ENCODE measurements at regions not wholly inside any gene's neighbourhood (a gene's known extent, or its start where the extent isn't known, plus 50 kb on each side); places are given as distances from the start of the nearest gene placed in this dataset.

DNA sequence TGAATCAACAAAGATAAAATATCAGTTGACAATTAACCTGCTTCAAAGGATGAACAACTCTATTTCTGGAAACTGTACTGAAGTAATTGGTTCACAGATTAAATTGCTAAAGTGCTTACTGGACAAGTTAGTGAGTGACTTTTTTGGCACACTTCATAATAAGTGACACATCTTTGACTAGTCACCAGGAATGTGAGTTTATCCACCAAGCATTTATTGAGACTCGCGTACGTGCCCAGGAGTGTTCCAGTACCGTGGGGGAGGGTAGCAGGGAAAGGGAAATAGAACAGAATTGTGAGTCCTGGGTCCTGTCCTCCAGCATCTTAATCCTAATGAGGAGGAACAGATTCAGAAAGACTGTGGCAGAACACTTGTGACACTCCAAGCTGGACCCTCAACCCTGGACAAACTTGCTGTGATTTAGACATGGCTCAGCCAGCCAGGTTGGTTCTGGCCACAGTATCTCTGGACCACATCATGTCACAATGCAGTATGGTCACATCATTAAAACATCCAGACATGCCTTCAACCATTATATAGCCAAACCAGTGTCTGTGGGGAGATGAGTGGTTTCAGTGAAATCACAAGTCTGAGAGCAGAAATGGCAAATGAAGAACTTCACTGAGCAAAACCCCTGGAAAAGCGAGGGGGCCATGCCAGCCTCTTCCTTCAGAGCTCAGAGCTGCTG is 623.1 kb downstream of the BNC2 start:
- DNase-seq, result no peak

- no peak for DNase-seq
Observed at GRCh38 chr9:16248822-16249221, 621.6 kb downstream of the BNC2 start.

DNA sequence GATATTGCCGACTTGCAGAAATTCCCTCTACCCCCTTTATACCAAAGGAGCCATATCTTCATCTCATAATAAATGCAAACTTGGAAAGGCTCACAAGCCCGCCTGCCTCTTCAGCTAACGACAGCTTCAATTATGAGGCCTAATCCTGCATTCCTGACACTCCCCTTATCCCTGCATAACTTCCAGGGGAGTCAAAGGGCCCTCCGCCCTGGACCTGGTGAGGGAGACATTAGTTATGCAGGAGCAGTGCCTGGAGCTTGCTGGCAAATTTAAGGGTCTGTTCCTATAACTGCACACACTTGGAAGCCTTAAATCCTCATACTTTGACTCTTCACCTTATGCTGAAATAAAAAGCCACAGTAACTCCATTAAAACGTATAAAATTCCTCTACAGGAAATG is 617.9 kb downstream of the BNC2 start:
- DNase-seq, result no peak

GRCh38 chr9:16254674-16255073 is 615.8 kb downstream of the BNC2 start:
- no peak for DNase-seq

DNA sequence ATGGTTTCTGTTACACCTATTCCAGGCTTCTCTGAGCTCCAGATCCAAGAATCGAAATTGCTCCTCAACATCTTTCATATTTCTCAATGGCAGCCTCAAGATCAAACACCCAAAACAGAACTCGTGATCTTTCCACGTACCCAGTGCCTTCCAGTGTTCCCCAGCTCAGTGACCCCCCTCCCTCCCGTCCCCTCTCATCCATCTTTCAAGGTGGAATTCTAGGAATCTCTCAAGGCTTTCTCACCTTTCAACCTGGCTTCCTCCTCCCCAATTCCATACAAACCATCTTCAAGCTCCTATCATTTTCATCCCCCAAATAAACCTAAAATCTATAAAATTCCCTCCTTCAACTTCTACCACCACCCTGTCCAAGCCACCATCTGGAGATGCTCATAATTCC is 615.3 kb downstream of the BNC2 start:
- no peak for DNase-seq

- DNase-seq, result no peak
Observed at GRCh38 chr9:16257604-16258003, 612.9 kb downstream of the BNC2 start.

GRCh38 chr9:16258191-16258590 is 612.3 kb downstream of the BNC2 start:
- no peak for DNase-seq

GRCh38 chr9:16258708-16259107 is 611.8 kb downstream of the BNC2 start:
- no peak for DNase-seq

DNA sequence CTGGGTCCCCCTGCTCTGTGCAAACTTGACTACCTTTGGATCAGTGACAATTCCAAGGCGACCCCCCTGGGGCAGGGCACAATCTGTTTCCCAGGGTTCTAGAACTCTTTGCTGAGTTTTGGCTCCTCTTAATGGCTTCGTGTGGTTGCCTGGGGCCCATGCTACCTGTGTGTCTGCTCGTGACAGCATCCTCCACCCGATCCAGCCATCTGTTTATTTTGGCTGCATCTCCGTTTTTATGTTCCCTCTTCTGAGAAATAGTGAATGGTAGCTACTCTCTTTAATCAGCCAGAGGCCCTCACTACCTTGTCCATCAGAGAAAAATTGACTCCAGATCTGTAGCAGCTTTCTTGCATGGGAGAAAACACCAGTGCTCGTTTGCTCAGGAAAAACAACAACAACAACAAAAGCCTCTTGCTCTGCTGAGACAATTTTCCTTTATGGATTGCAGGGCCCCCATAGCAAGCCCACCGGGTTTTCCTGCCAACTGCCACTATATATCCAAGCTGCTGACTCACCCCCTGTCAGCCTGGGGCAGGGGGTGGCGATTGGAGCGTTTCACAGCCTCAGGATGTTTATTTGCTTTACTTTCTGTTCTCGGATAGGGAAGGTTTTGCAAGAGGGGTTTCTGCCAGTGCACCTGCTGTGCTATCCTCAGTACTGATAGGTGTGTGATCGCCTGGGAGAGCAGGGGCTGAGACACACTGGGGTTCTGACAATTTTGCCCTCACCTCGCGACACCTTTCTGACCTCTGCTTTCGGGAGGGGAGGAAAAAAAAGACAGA is 607.8 kb downstream of the BNC2 start:
- no peak for DNase-seq

GRCh38 chr9:16265688-16266087 is 604.8 kb downstream of the BNC2 start:
- DNase-seq, result no peak

GRCh38 chr9:16266648-16267276 is 603.7 kb downstream of the BNC2 start:
- DNase-seq, result no peak

DNA sequence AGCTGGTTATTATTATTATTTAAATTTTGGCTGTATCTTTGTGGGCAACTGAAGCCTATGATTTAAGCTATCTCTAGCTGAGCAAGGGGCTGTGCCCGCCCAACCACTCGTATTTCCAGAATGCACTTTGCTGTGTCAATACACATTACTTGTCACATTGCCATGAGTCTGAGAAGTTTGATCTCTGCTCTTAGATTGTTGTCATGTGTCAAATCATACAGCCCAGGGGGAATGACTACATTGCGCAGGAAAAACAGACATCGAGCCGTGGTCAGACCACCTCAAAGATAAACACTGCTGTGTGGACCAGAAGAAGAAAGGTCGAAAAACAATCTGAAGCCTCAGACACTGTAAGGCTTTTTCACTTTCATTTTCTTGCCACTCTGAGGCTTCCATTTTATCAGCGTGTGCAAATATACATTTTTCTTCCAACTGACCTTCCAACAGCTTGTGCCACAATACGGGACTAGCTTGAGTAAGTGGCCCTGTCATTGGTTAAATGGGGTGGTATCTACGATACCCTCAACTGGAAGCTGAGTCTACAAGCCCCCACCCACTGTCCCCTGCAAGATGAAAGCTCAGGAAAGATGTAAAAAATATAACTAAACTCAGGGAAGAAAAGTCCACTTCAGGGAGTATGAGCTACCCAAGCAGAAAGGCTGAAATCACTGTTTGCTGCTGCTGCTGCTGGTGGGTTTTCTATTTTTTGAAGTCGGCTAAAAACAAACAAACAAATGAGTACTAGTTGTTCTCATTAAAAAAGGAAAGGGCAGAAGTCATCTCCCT is 603.0 kb downstream of the BNC2 start:
- DNase-seq, result no peak

DNA sequence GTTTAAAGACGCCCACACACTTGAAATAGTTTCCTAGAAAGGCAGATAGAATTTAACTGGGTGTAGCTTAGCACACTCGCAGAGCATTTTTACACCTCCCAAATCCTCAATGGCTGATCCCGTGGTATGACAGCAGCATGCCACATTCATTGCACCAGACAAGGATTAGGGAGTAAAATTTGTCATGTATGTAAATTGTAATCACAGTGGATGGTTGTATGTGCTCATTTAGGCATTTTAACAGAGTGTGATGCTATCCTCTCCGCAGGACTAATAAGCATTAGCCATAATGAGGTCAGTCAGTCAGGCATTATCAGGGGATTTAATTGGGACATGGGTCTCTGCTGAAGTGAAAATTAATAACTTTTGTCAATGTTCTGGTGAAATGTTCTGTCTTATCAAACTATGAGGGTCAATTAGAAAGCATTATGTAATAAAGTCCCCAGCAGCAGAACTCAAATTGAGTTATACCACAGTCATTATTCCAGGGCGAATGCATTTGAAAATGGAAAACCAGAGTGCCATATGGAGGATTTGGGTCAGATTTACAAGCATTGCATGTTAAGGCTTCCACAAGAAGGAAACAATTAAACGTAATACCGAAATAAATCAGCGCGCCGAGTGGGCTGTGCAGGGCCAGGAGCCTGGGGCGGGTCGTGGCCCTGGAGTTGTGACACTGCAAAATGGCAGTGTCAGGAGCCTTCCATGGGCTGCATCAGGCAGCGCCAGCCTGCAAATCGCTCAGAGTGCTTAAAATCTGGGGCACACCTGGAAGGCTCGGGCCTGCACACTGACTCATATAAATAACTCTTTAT is 602.2 kb downstream of the BNC2 start:
- no peak for DNase-seq

DNA sequence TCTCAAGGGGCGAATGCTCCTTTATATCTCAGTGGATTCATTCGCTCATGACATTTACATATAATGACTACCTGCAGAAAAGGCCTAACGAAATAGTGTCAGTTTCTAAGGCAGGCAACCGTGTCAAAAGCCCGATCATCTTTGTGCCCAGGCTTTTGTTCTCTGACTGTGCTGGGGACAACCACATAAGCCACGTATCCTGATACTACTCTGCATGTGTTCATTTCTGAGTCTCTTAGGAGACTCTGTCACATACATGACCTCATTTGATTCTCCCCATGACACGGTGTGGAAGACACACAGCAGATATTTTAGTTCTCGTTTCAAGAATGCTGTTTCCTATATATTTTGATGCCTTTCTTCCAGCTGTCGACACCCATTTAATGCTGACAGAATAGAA is 598.5 kb downstream of the BNC2 start:
- DNase-seq, result no peak

GRCh38 chr9:16272776-16273175 is 597.7 kb downstream of the BNC2 start:
- no peak for DNase-seq

- no peak for DNase-seq
Observed at GRCh38 chr9:16275795-16276624, 594.5 kb downstream of the BNC2 start.

DNA sequence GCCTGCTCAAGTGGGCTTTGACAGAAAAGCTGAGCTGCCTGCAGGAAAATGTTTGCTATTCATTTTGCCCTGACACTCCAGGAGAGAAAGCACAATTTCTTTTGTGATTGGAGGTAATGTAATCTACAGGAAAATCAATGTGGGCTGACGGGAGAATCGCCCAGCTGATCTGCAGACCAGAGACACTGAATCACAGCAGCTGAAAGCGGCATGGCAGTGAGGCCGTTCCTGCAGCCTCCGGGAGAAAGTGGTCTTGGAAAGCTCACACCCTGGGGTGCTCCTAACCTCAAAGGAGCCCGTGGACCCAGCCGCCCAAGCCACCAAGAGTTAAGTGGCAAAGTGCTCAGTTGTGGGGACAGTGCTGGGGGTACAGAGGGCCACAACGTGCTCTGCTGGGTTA is 593.6 kb downstream of the BNC2 start:
- no peak for DNase-seq

- no peak for DNase-seq
Observed at GRCh38 chr9:16277471-16277960, 593.0 kb downstream of the BNC2 start.

DNA sequence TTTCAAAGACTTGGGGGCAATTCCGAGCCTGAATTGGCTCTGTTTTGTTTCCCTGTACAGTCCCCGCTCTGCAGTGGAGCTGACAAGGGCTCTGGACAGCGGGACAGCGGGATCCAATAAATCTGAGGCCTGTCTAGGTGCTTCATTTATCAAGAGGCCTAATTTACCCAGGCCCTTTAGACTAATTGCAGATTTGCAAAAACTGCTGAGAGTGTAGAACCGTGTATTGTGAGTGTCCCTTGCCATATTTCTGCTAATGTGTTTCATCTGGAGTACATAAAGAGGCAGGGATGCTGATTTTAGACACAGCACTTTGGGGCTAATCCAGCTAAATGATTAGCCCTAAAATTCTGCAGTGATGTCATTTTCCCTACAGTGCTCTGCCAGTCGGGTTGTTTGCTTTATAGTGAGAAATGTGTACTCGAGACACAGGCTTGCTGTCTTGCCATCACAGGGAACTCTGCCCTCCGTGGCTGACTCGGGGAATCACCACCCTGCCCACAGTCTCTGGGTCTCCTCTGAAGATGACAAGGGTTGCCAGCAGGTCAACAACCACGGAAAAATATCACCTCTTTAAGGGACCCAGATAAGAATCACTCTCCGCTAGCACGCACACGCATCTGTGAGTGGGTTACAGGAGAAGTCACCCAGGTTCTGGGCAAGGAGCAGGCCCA is 592.0 kb downstream of the BNC2 start:
- DNase-seq, result no peak

DNA sequence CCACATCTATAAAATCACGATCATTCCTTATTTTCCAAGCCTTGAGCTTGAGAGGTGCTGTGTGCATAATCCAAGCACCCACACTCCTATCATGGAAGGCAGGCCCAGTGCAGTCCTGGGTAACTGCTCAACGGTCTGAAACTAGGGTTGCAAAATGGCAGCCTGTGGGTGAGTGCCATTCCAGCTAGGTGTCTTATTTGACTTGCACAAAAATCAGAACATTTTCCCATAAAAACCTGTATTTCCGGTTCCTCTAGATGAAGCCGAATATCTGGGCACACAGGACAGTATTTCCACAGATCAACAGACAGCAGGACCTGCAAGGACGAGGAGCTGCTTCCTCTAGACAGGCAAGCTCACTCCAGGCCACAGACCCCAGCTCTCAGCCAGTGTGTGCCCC is 588.8 kb downstream of the BNC2 start:
- no peak for DNase-seq

DNA sequence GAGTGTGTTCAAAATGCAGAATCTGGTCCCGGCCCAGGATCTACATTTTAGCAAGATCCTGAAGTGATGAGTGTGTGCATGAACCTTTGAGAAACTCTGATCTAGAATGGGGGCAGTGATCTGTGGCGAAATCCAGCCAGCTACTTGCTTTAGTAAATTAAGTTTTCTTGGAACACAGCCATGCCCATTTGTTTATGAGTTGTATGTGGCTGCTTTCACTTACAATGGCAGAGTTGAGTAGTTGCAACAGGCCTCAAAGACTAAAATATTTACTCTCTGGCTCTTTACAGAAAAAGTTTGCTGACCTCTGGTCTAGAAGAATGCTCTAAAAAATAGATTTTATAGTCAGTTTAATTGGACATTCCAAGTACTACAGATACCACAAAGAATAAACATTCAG is 588.3 kb downstream of the BNC2 start:
- no peak for DNase-seq
